Breast epithelium (tissue), 3 donors: ENCODE measurements at regions not wholly inside any gene's neighbourhood (a gene's known extent, or its start where the extent isn't known, plus 50 kb on each side); places are given as distances from the start of the nearest gene placed in this dataset.

Source experiments
- POLR2A ChIP-seq: fragments of 450-650 bp; IDR thresholded peaks from one replicate; pipeline ENCODE4 v1.6.1; 2016; ENCODE audit warnings: antibody characterized with exemption, mild to moderate bottlenecking, moderate library complexity
- TF ChIP-seq, protein P1 (sequence below), 3 donors: fragments of 450-650 bp; IDR thresholded peaks; one replicate each; pipeline ENCODE4 v1.5.1; 2016 to 2017; ENCODE audit warnings: antibody characterized with exemption in 3 of 3, mild to moderate bottlenecking in 3 of 3, moderate library complexity in 3 of 3

DNA sequence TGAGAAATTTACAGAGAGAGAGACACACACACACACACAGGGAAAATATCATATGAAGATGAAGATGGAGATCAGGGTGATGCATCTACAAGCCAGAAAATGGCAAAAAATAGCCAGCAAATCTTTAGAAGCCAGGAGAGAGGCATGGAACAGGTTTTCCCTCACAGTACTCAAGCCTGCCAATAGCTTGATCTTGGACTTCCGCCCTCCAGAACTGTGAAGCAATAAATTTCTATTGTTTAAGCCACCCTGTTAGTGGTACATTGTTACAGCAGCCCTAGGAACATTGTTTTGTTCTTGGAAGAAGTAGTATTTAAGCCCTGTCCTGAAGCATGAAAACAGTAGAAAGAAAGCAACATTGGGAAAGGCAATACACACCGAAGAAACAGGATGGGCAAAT lies 292.0 kb upstream of the LRP1B start:
- TF ChIP-seq, protein P1, sequence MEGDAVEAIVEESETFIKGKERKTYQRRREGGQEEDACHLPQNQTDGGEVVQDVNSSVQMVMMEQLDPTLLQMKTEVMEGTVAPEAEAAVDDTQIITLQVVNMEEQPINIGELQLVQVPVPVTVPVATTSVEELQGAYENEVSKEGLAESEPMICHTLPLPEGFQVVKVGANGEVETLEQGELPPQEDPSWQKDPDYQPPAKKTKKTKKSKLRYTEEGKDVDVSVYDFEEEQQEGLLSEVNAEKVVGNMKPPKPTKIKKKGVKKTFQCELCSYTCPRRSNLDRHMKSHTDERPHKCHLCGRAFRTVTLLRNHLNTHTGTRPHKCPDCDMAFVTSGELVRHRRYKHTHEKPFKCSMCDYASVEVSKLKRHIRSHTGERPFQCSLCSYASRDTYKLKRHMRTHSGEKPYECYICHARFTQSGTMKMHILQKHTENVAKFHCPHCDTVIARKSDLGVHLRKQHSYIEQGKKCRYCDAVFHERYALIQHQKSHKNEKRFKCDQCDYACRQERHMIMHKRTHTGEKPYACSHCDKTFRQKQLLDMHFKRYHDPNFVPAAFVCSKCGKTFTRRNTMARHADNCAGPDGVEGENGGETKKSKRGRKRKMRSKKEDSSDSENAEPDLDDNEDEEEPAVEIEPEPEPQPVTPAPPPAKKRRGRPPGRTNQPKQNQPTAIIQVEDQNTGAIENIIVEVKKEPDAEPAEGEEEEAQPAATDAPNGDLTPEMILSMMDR (IDR thresholded peaks at IDR 0.05), result no peak
- no peak for TF ChIP-seq POLR2A
